Activated naive CD4-positive, alpha-beta T cell treated with anti-CD3 and anti-CD28 coated beads for 36 hours (primary cell): ENCODE measurements at regions not wholly inside any gene's neighbourhood (a gene's known extent, or its start where the extent isn't known, plus 50 kb on each side); places are given as distances from the start of the nearest gene placed in this dataset.

Source experiments
- CTCF ChIA-PET: fragments of 350-600 bp; sonication (Branson Sonifier 250); formaldehyde crosslinking; loops from one replicate; lab custom pipeline; 2021; ENCODE audit warnings: antibody characterized with exemption; lab: Charles Lee
- DNase-seq: peaks from one replicate; pipeline ENCODE4 v3.0.0-alpha.2; 2020
- H3K27ac Mint-ChIP-seq: one replicate; pipeline ENCODE4 v1.8.0; 2021; ENCODE audit warnings: mild to moderate bottlenecking, mixed read lengths
- H3K27me3 Mint-ChIP-seq: one replicate; pipeline ENCODE4 v1.8.0; 2021; ENCODE audit warnings: low read depth, mixed read lengths
- H3K36me3 Mint-ChIP-seq: one replicate; pipeline ENCODE4 v1.8.0; 2021; ENCODE audit warnings: low read depth, mixed read lengths
- H3K4me1 Mint-ChIP-seq: one replicate; pipeline ENCODE4 v1.8.0; 2021; ENCODE audit warnings: low read depth, mixed read lengths
- H3K4me3 Mint-ChIP-seq: one replicate; pipeline ENCODE4 v1.8.0; 2021; ENCODE audit warnings: mild to moderate bottlenecking, moderate library complexity, mixed read lengths
- H3K9me3 Mint-ChIP-seq: one replicate; pipeline ENCODE4 v1.8.0; 2021; ENCODE audit warnings: mixed read lengths
- intact Hi-C: fragments of 100-400 bp; cut with micrococcal nuclease; formaldehyde crosslinking; loops from one replicate; pipeline ENCODE4 v1.15.1; 2023

GRCh38 chr11:96447208-96448110 is 57.6 kb downstream of the JRKL start:
- H3K27me3 Mint-ChIP-seq = peaks cover 5% of the 10 kb centered on the region
- H3K9me3 Mint-ChIP-seq = no peaks in the 10 kb centered on the region
- CTCF ChIA-PET = interaction anchor here (1.3 to 1.5 kb wide), 2 partner anchors 8 to 16 kb away, joined by 4 to 8 read pairs; no protein-coding TSS in a partner anchor
- no peak overlapping the region for H3K27ac Mint-ChIP-seq
- no peaks in the 10 kb centered on the region for H3K4me1 Mint-ChIP-seq
- no peaks in the 10 kb centered on the region for H3K36me3 Mint-ChIP-seq
- intact Hi-C loops = no loop called here
- no peak overlapping the region for H3K4me3 Mint-ChIP-seq
- DNase-seq = no peak

GRCh38 chr11:96448225-96448624 is 58.4 kb downstream of the JRKL start:
- H3K4me1 Mint-ChIP-seq = no peaks in the 10 kb centered on the region
- H3K27ac Mint-ChIP-seq = no peak overlapping the region
- H3K9me3 Mint-ChIP-seq = no peaks in the 10 kb centered on the region

GRCh38 chr11:96456111-96456510 is 66.3 kb downstream of the JRKL start:
- Mint-ChIP-seq H3K4me3 (no peak overlapping the region), H3K27me3 (peaks cover 2% of the 10 kb centered on the region), H3K36me3 (no peaks in the 10 kb centered on the region), H3K9me3 (no peaks in the 10 kb centered on the region), H3K27ac (no peak overlapping the region), H3K4me1 (no peaks in the 10 kb centered on the region)
- DNase-seq = no peak
- intact Hi-C loops = no loop called here
- CTCF ChIA-PET = no interaction called here

More at GRCh38 chr11:96448225-96448624, 58.4 kb downstream of the JRKL start:
- Mint-ChIP-seq H3K36me3 (no peaks in the 10 kb centered on the region), H3K4me3 (no peak overlapping the region), H3K27me3 (peaks cover 5% of the 10 kb centered on the region)
- intact Hi-C loops = no loop called here
- CTCF ChIA-PET = interaction anchor here (1.3 to 1.5 kb wide), 2 partner anchors 9 to 15 kb away, joined by 4 to 8 read pairs; no protein-coding TSS in a partner anchor
- DNase-seq = no peak

GRCh38 chr11:96459751-96460150 is 69.9 kb downstream of the JRKL start:
- no peak overlapping the region for H3K4me3 Mint-ChIP-seq
- DNase-seq = no peak
- H3K4me1 Mint-ChIP-seq = no peaks in the 10 kb centered on the region
- H3K9me3 Mint-ChIP-seq = no peaks in the 10 kb centered on the region
- CTCF ChIA-PET = no interaction called here
- H3K27ac Mint-ChIP-seq = no peak overlapping the region
- H3K27me3 Mint-ChIP-seq = peaks cover 2% of the 10 kb centered on the region
- intact Hi-C loops = no loop called here
- no peaks in the 10 kb centered on the region for H3K36me3 Mint-ChIP-seq

GRCh38 chr11:96461871-96462270 is 72.1 kb downstream of the JRKL start:
- intact Hi-C loops = no loop called here
- H3K9me3 Mint-ChIP-seq = no peaks in the 10 kb centered on the region
- no peak overlapping the region for H3K27ac Mint-ChIP-seq
- CTCF ChIA-PET = interaction anchor here (0.6 to 3.3 kb wide), 5 partner anchors 11 to 619 kb away, joined by 3 to 14 read pairs (median 3); no protein-coding TSS in a partner anchor
- no peak for DNase-seq
- H3K4me3 Mint-ChIP-seq = no peak overlapping the region
- H3K4me1 Mint-ChIP-seq = no peaks in the 10 kb centered on the region
- peaks cover 2% of the 10 kb centered on the region for H3K27me3 Mint-ChIP-seq
- no peaks in the 10 kb centered on the region for H3K36me3 Mint-ChIP-seq

- CTCF ChIA-PET = interaction anchor here (0.6 to 3.3 kb wide), 31 partner anchors 11 to 753 kb away, joined by 3 to 22 read pairs (median 3); no protein-coding TSS in a partner anchor
- no peak overlapping the region for H3K4me3 Mint-ChIP-seq
- intact Hi-C loops = loop anchor here (2.0 kb wide), 1 partner anchor 676 kb away; no protein-coding TSS in a partner anchor
- no peak overlapping the region for H3K27ac Mint-ChIP-seq
- no peak for DNase-seq
- H3K9me3 Mint-ChIP-seq = no peaks in the 10 kb centered on the region
- peaks cover under 1% of the 10 kb centered on the region for H3K27me3 Mint-ChIP-seq
- H3K36me3 Mint-ChIP-seq = no peaks in the 10 kb centered on the region
- no peaks in the 10 kb centered on the region for H3K4me1 Mint-ChIP-seq
Observed at GRCh38 chr11:96464700-96465307, 75.0 kb downstream of the JRKL start.

- Mint-ChIP-seq H3K27ac (no peak overlapping the region), H3K4me3 (no peak overlapping the region), H3K36me3 (no peaks in the 10 kb centered on the region), H3K9me3 (no peaks in the 10 kb centered on the region), H3K4me1 (no peaks in the 10 kb centered on the region), H3K27me3 (no peaks in the 10 kb centered on the region)
- CTCF ChIA-PET = interaction anchor here (0.8 to 1.7 kb wide), 6 partner anchors 16 to 1328 kb away, joined by 3 to 5 read pairs (median 3); no protein-coding TSS in a partner anchor
- no peak for DNase-seq
- intact Hi-C loops = loop anchor here (2.0 kb wide), 1 partner anchor 675 kb away; no protein-coding TSS in a partner anchor
Observed at GRCh38 chr11:96465512-96465911, 75.7 kb downstream of the JRKL start.

GRCh38 chr11:96466607-96467006 is 76.8 kb downstream of the JRKL start:
- no peaks in the 10 kb centered on the region for H3K4me1 Mint-ChIP-seq
- H3K27me3 Mint-ChIP-seq = no peaks in the 10 kb centered on the region
- intact Hi-C loops = no loop called here
- DNase-seq = no peak
- H3K27ac Mint-ChIP-seq = no peak overlapping the region
- CTCF ChIA-PET = interaction anchor here (0.8 kb wide), 1 partner anchor 1327 kb away, joined by 3 read pairs; no protein-coding TSS in a partner anchor
- H3K4me3 Mint-ChIP-seq = no peak overlapping the region
- H3K9me3 Mint-ChIP-seq = no peaks in the 10 kb centered on the region
- no peaks in the 10 kb centered on the region for H3K36me3 Mint-ChIP-seq

GRCh38 chr11:96469776-96470175 is 80.0 kb downstream of the JRKL start:
- CTCF ChIA-PET = interaction anchor here (0.7 to 1.2 kb wide), 2 partner anchors 14 to 1842 kb away, joined by 3 read pairs; no protein-coding TSS in a partner anchor
- peaks cover 5% of the 10 kb centered on the region for H3K9me3 Mint-ChIP-seq

GRCh38 chr11:96470521-96470920 is 80.7 kb downstream of the JRKL start:
- Mint-ChIP-seq H3K4me3 (no peak overlapping the region), H3K27ac (no peak overlapping the region), H3K36me3 (no peaks in the 10 kb centered on the region), H3K27me3 (peaks cover 7% of the 10 kb centered on the region), H3K4me1 (no peaks in the 10 kb centered on the region), H3K9me3 (peaks cover 5% of the 10 kb centered on the region)
- CTCF ChIA-PET = interaction anchor here (0.7 to 1.2 kb wide), 2 partner anchors 13 to 1841 kb away, joined by 3 read pairs; no protein-coding TSS in a partner anchor
- intact Hi-C loops = no loop called here
- DNase-seq = no peak

More at GRCh38 chr11:96469776-96470175, 80.0 kb downstream of the JRKL start:
- H3K27ac Mint-ChIP-seq = no peak overlapping the region
- no peaks in the 10 kb centered on the region for H3K4me1 Mint-ChIP-seq
- intact Hi-C loops = no loop called here
- peaks cover 5% of the 10 kb centered on the region for H3K27me3 Mint-ChIP-seq
- H3K4me3 Mint-ChIP-seq = no peak overlapping the region
- no peak for DNase-seq
- no peaks in the 10 kb centered on the region for H3K36me3 Mint-ChIP-seq

- peak; percentile 9 for DNase-seq
- Mint-ChIP-seq H3K4me1 (no peaks in the 10 kb centered on the region), H3K27ac (no peak overlapping the region), H3K9me3 (peaks cover 5% of the 10 kb centered on the region), H3K27me3 (peaks cover 7% of the 10 kb centered on the region), H3K4me3 (no peak overlapping the region), H3K36me3 (no peaks in the 10 kb centered on the region)
- intact Hi-C loops = no loop called here
- CTCF ChIA-PET = no interaction called here
Observed at GRCh38 chr11:96472085-96472484, 82.3 kb downstream of the JRKL start.

GRCh38 chr11:96474263-96474662 is 84.5 kb downstream of the JRKL start:
- H3K9me3 Mint-ChIP-seq = peaks cover 6% of the 10 kb centered on the region

More at GRCh38 chr11:96474263-96474662, 84.5 kb downstream of the JRKL start:
- Mint-ChIP-seq H3K36me3 (no peaks in the 10 kb centered on the region), H3K27me3 (peaks cover 7% of the 10 kb centered on the region), H3K4me3 (no peak overlapping the region), H3K27ac (no peak overlapping the region), H3K4me1 (no peaks in the 10 kb centered on the region)
- CTCF ChIA-PET = no interaction called here
- no peak for DNase-seq
- intact Hi-C loops = no loop called here
